ENCODE measurements at regions not wholly inside any gene's neighbourhood (a gene's known extent, or its start where the extent isn't known, plus 50 kb on each side); places are given as distances from the start of the nearest gene placed in this dataset.
"Not testable (repeated sequence)": the region's sequence is repeated elsewhere in the genome, so short reads cannot be mapped to it uniquely, and the experiment has no call there.

- TF ChIP-seq CTCF (conservative IDR thresholded peaks at IDR 0.05; ENCODE audit: low read depth, low read length); EZH2 (IDR thresholded peaks at IDR 0.05; ENCODE audit: borderline replicate concordance, low read depth, low read length, poor library complexity, severe bottlenecking): not testable (repeated sequence)
Observed at GRCh38 chr19:27852931-27853330, 1360.0 kb downstream of the UQCRFS1 start.
